Tibial nerve (tissue), 4 donors: ENCODE measurements at regions not wholly inside any gene's neighbourhood (a gene's known extent, or its start where the extent isn't known, plus 50 kb on each side); places are given as distances from the start of the nearest gene placed in this dataset.
"Not testable (repeated sequence)": the region's sequence is repeated elsewhere in the genome, so short reads cannot be mapped to it uniquely, and the experiment has no call there.

Source experiments
- EP300 ChIP-seq, 2 donors: sonication (generic); formaldehyde crosslinking; IDR thresholded peaks; one replicate each; pipeline ENCODE4 v1.6.1; 2017; ENCODE audit warnings: antibody characterized with exemption in 2 of 2, mild to moderate bottlenecking in 1 of 2
- POLR2A ChIP-seq, 2 donors: fragments of 450-650 bp; IDR thresholded peaks; one replicate each; pipeline ENCODE4 v1.6.1; 2017; ENCODE audit warnings: antibody characterized with exemption in 2 of 2, mild to moderate bottlenecking in 2 of 2, moderate library complexity in 2 of 2
- TF ChIP-seq, protein P1 (sequence below), 5 experiments: fragments of 200-600 bp in 3 of 5; fragments of 450-650 bp in 2 of 5; sonication (generic) in 3 of 5; IDR thresholded peaks; one replicate each; pipeline ENCODE4 v1.5.1; 2016 to 2019; ENCODE audit warnings: antibody characterized with exemption in 5 of 5, mild to moderate bottlenecking in 3 of 5, moderate library complexity in 2 of 5

GRCh38 chr14:48285217-48285616 lies 609.8 kb upstream of the MDGA2 start:
- TF ChIP-seq POLR2A, EP300 (IDR thresholded peaks at IDR 0.05): not testable (repeated sequence)
- TF ChIP-seq, protein P1, sequence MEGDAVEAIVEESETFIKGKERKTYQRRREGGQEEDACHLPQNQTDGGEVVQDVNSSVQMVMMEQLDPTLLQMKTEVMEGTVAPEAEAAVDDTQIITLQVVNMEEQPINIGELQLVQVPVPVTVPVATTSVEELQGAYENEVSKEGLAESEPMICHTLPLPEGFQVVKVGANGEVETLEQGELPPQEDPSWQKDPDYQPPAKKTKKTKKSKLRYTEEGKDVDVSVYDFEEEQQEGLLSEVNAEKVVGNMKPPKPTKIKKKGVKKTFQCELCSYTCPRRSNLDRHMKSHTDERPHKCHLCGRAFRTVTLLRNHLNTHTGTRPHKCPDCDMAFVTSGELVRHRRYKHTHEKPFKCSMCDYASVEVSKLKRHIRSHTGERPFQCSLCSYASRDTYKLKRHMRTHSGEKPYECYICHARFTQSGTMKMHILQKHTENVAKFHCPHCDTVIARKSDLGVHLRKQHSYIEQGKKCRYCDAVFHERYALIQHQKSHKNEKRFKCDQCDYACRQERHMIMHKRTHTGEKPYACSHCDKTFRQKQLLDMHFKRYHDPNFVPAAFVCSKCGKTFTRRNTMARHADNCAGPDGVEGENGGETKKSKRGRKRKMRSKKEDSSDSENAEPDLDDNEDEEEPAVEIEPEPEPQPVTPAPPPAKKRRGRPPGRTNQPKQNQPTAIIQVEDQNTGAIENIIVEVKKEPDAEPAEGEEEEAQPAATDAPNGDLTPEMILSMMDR (IDR thresholded peaks at IDR 0.05) = not testable (repeated sequence)
